ENCODE measurements at regions not wholly inside any gene's neighbourhood (a gene's known extent, or its start where the extent isn't known, plus 50 kb on each side); places are given as distances from the start of the nearest gene placed in this dataset.

DNA sequence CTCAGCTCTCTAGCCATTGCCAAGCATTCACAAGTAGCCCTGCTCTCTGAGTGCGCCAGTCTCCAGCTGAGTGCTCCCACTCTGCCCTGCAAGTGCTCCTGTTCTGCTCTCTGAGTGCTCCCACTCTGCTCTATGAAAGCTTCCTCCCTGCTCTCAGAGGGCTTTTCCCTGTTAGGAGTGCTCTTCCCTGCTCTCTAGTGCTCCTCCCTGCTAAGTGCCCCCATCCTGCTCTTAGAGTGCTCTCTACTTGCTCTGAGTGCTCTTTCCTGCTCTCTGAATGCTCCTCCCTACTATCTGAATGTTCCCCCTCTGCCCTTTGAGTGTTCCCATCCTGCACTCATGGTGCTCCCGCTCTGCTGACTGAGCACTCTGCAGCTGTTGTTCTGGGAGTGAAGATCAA is 555.4 kb downstream of the NPHP4 start:
- DNase-seq: no peak
- ChIA-PET CTCF (no interaction called here), POLR2A (no interaction called here)
- no peaks in the 10 kb centered on the region for H3K4me1 Mint-ChIP-seq (ENCODE audit: low read depth, unreplicated experiment)
- peaks cover 9% of the 10 kb centered on the region for H3K27me3 Mint-ChIP-seq (ENCODE audit: insufficient read depth, unreplicated experiment)
- no peaks in the 10 kb centered on the region for H3K36me3 Mint-ChIP-seq (ENCODE audit: insufficient read depth, unreplicated experiment)
- Histone ChIP-seq H3K9me3 (no peaks in the 10 kb centered on the region), H3K36me3 (ENCODE audit: control insufficient read depth, insufficient read depth, low read length) (no peaks in the 10 kb centered on the region), H3K27me3 (replicated peaks; ENCODE audit: control insufficient read depth, insufficient read depth, low read length) (no peaks in the 10 kb centered on the region), H3K4me1 (no peaks in the 10 kb centered on the region), H3K4me3 (ENCODE audit: low read depth, low read length) (no peak overlapping the region)
- H3K9me3 Mint-ChIP-seq (ENCODE audit: unreplicated experiment): peaks cover 14% of the 10 kb centered on the region
- H3K4me3 Mint-ChIP-seq (ENCODE audit: unreplicated experiment): no peak overlapping the region
- H3K27ac Mint-ChIP-seq (ENCODE audit: unreplicated experiment): no peak overlapping the region
- no TSS peak for BruUV-seq (replicated peaks)
- intact Hi-C loops (cut with micrococcal nuclease; ENCODE audit: unreplicated experiment): no loop called here
- TF ChIP-seq, protein P1, sequence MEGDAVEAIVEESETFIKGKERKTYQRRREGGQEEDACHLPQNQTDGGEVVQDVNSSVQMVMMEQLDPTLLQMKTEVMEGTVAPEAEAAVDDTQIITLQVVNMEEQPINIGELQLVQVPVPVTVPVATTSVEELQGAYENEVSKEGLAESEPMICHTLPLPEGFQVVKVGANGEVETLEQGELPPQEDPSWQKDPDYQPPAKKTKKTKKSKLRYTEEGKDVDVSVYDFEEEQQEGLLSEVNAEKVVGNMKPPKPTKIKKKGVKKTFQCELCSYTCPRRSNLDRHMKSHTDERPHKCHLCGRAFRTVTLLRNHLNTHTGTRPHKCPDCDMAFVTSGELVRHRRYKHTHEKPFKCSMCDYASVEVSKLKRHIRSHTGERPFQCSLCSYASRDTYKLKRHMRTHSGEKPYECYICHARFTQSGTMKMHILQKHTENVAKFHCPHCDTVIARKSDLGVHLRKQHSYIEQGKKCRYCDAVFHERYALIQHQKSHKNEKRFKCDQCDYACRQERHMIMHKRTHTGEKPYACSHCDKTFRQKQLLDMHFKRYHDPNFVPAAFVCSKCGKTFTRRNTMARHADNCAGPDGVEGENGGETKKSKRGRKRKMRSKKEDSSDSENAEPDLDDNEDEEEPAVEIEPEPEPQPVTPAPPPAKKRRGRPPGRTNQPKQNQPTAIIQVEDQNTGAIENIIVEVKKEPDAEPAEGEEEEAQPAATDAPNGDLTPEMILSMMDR (IDR thresholded peaks at IDR 0.05; ENCODE audit: insufficient read depth in 1 of 2, low read depth in 1 of 2, low read length in 1 of 2, severe bottlenecking in 1 of 2, unreplicated experiment in 1 of 2): no peak

DNA sequence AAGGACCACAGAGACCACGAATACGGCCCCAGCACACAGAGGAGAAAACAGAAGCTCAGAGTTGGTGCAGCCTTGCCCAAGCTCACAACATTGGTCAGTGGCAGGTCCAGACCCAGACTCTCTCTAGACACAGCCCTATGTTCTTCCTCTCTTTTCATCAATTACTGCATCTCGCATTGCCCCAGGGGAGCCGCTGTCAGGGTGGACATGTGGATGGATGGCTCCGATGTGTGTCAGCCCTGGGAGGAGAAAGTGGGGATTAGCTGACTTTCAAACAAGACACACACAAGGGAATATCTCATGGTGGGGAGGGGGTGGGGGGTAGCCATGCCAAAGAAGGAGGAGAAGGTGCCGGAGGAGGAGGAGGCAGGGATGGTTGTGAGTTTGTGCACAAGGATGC is 556.8 kb downstream of the NPHP4 start:
- TF ChIP-seq, protein P1 (IDR thresholded peaks at IDR 0.05; ENCODE audit: insufficient read depth in 1 of 2, low read depth in 1 of 2, low read length in 1 of 2, severe bottlenecking in 1 of 2, unreplicated experiment in 1 of 2): no peak
- no peak overlapping the region for H3K4me3 Mint-ChIP-seq (ENCODE audit: unreplicated experiment)
- no peaks in the 10 kb centered on the region for H3K4me1 Mint-ChIP-seq (ENCODE audit: low read depth, unreplicated experiment)
- peaks cover 14% of the 10 kb centered on the region for H3K9me3 Mint-ChIP-seq (ENCODE audit: unreplicated experiment)
- ChIA-PET CTCF (no interaction called here), POLR2A (no interaction called here)
- peaks cover 15% of the 10 kb centered on the region for H3K27me3 Mint-ChIP-seq (ENCODE audit: insufficient read depth, unreplicated experiment)
- H3K27ac Mint-ChIP-seq (ENCODE audit: unreplicated experiment): no peak overlapping the region
- H3K36me3 ChIP-seq (ENCODE audit: control insufficient read depth, insufficient read depth, low read length): no peaks in the 10 kb centered on the region
- no peaks in the 10 kb centered on the region for H3K27me3 ChIP-seq (replicated peaks; ENCODE audit: control insufficient read depth, insufficient read depth, low read length)
- H3K9me3 ChIP-seq: no peaks in the 10 kb centered on the region
- DNase-seq: no peak
- BruUV-seq (replicated peaks): no TSS peak
- H3K36me3 Mint-ChIP-seq (ENCODE audit: insufficient read depth, unreplicated experiment): no peaks in the 10 kb centered on the region
- H3K4me1 ChIP-seq: no peaks in the 10 kb centered on the region
- intact Hi-C loops (cut with micrococcal nuclease; ENCODE audit: unreplicated experiment): no loop called here
- no peak overlapping the region for H3K4me3 ChIP-seq (ENCODE audit: low read depth, low read length)

DNA sequence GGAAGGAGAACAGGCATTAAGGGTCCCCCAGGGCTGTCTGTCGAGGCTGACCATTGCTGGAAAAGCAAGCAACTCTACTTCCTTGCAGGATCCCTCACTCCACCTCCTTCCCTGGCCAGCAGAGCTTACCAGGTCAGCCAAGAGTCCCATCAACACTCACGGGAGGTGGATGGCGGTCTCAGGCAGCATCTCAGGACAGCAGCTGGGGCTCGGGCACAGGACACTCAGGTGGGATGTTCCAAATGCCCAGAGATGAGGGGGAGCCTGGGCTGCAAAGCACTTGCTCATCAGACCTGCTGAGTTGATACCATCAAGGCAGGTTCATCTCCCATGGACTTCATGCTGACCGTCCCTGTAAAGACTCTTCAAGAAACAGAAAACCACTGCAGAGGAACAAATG is 559.8 kb downstream of the NPHP4 start:
- Mint-ChIP-seq H3K4me1 (ENCODE audit: low read depth, unreplicated experiment) (no peaks in the 10 kb centered on the region), H3K36me3 (ENCODE audit: insufficient read depth, unreplicated experiment) (no peaks in the 10 kb centered on the region), H3K4me3 (ENCODE audit: unreplicated experiment) (no peak overlapping the region), H3K27ac (ENCODE audit: unreplicated experiment) (no peak overlapping the region), H3K9me3 (ENCODE audit: unreplicated experiment) (no peaks in the 10 kb centered on the region), H3K27me3 (ENCODE audit: insufficient read depth, unreplicated experiment) (peaks cover 32% of the 10 kb centered on the region)
- no TSS peak for BruUV-seq (replicated peaks)
- TF ChIP-seq, protein P1 (IDR thresholded peaks at IDR 0.05; ENCODE audit: insufficient read depth in 1 of 2, low read depth in 1 of 2, low read length in 1 of 2, severe bottlenecking in 1 of 2, unreplicated experiment in 1 of 2): no peak
- H3K9me3 ChIP-seq: no peaks in the 10 kb centered on the region
- intact Hi-C loops (cut with micrococcal nuclease; ENCODE audit: unreplicated experiment): no loop called here
- no peaks in the 10 kb centered on the region for H3K36me3 ChIP-seq (ENCODE audit: control insufficient read depth, insufficient read depth, low read length)
- no peak overlapping the region for H3K4me3 ChIP-seq (ENCODE audit: low read depth, low read length)
- H3K4me1 ChIP-seq: no peaks in the 10 kb centered on the region
- no peak for DNase-seq
- POLR2A ChIA-PET: no interaction called here
- CTCF ChIA-PET: no interaction called here
- H3K27me3 ChIP-seq (replicated peaks; ENCODE audit: control insufficient read depth, insufficient read depth, low read length): no peaks in the 10 kb centered on the region

Measured in Caco-2 (cell line).